Activated CD4-positive, alpha-beta T cell treated with anti-CD3 and anti-CD28 coated beads, Interleukin-2, Interleukin-6, amounts not matched to agents 100 ng/mL and 50 ng/mL, durations not matched to agents 16 hours and 8 hours (primary cell): ENCODE measurements at regions not wholly inside any gene's neighbourhood (a gene's known extent, or its start where the extent isn't known, plus 50 kb on each side); places are given as distances from the start of the nearest gene placed in this dataset.
A peak's percentile ranks its signal among the peaks of the same experiment; 100 is the strongest.

ENCODE experiments used
- DNase-seq: peaks from one replicate; pipeline ENCODE4 v3.0.0-alpha.2; 2020

DNA sequence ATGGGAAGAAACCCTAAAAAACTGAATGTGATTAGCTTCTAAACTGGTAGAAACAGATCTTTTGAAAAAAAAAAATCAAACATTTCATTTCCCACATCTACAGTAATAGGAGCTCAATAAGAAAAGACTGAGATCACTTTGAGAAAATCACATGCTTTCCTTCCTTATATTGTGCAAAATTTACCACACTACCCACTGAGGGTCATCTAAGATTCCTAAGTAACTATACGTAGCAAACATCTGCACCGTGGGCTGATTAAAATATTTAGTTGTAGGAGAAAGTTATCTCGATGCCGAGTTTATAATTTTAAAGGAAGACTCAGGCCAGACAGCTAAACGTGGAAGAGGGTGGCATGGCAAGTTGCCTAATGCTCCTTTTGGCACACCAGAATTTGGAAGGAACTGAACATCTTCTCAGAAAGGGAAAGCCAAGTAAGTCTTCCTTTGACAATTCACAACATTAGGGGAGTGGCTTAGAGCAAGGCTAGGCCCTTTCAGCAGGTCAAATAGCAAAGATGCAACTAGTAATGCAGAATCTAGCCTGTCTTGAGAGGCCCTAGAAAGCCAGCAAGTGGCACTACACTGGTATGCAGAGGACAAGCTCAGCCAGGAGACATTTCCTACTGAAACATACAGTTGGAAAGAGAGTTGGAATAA is 128.0 kb downstream of the TMA16 start:
- DNase-seq, result no peak

DNA sequence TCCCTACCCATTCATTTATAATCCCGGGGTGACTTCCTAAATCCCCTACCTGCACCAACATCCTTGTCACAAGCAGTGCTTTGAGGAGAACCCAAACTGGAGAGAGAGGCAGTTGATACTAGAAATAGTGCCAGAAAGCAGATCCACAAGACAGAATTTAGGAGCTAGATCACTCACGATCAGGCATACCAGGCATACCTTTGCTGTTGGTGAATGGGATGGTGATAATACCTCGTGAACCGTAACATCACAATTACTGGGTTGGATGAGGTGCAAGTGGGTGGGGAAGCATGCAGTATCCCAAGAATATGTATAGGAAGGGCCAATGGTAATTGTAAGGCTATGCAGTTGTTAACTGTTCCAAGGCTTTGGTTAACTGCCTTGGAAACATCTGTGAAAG is 129.3 kb downstream of the TMA16 start:
- DNase-seq, result no peak

DNA sequence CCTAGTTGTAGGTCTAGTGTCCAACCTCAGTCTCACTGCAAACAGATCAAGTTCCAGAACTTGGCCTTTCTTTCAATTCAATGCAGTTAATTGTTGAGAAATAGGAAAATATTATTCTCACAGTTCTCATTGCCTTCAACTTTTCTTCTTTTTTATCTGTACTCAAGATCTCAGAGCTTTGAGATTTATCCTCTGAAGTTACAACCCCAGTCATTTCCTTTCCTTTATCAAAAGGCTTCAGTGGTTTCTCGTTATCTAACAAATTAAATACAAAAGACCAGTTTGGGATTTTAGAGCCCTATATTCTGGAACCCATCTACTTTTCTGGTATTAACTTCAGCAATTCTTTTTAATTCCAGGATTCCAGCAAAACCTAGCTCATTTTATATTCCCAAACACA is 130.2 kb downstream of the TMA16 start:
- DNase-seq, result no peak

DNA sequence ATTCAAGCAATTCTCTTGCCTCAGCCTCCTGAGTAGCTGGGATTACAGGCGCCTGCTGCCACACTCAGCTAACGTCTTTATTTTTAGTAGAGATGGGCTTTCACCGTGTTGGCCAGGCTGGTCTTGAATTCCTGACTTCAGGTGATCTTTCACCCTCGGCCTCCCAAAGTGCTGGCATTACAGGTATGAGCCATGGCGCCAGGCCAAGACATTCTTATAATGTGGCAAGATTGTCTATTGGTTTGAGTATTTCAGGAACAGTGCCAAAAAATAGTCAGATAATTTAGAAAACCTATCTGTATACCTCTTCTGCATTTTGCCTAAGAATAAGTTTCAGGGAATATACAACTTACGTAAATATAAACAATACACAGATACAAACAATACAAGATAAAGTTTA is 136.8 kb downstream of the TMA16 start:
- no peak for DNase-seq

DNA sequence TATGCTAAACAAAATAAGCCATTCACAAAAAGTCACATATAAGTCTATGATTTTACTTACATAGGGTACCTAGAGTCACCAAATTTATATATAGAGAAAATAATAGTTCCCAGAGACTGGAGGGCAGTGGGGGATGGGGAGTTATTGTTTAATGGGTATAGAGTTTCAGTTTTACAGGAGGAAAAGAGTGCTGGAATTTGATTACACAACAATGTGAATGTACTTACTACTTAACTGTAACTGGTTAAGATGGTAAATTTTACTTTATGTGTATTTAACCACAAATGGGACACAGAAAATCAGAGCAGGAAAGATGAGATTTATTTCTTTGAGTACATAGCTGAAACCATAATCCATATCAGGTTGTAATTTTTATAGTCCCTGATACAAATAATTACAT is 144.4 kb downstream of the TMA16 start:
- DNase-seq, result no peak

DNA sequence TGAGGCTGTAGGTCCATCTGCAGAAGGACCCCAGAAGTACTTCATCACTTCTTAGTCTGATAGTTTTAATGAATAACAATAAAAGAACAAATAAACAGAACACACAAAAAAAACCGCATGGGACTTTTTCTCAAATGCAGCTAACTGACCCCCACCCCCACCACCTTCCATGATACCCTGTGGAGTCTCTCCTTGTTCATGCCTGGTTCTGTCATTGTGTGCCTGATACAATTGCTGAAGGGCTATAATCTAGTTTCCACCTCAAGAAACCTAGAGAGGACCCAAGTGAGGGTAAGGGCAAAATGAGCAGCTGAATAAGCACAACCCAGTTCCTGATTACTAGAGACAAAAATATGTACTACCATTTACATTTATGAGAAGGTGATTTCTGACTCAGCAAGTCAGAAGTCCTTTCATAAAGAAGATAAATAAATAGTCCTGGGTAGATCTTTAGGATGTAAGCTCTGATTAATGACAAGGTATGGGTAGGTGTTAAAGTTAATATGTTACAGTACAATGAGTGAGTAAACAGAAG is 155.1 kb downstream of the TMA16 start:
- no peak for DNase-seq

DNA sequence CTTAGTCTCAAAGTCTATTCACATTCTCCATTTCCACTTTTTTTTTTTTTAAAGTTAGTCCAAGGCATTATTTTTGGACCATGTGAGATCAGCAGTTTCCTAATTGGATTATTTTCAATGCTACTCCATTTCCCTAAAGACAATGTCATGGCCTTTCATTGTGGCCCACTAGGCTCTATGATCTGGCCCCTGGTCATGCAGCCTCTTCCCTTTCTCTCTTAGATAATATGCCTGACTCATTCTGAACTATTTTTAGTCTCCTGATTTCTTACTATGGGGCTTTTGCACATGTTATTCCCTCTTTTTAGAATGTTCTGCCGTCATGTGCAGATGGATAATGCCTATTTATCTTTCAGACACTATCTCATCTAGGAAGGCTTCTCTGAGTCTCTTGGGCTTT is 157.3 kb downstream of the TMA16 start:
- DNase-seq, result no peak

DNA sequence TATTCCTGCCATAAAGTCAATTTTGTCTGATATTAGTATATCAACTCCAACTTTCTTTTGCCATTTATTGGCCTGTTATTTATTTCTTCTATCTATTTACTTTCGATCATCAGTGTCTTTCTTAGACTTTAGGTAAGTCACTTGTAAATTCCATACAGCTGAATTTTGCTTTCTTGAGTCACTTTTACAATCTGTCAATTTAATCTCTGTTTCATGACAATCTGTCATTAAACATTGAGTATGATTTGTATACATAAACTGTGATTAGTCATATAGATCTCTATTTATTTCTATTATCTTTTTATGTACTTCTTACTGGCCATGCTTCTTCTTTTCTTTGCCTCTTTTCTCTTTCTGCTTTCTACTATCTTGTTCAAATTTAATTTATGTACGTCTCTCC is 160.1 kb downstream of the TMA16 start:
- DNase-seq, result no peak

DNA sequence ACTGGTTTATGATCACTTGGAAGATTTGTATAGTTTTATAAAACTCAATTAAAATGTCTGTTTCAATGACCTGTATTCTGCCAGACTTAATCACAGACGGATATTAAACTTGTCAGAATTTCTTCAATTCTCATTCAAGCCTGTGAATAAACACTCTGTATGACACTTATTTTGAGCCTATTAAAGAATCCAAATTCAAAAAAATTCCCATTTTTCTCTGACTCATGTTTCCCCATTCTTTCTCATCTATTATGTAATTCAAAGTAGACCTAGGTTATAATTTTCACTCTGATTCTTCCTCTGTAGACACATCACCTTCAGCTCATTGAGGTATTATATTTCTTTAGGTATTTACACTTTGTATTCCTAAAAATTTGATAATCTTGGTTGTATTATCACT is 166.1 kb downstream of the TMA16 start:
- no peak for DNase-seq

DNA sequence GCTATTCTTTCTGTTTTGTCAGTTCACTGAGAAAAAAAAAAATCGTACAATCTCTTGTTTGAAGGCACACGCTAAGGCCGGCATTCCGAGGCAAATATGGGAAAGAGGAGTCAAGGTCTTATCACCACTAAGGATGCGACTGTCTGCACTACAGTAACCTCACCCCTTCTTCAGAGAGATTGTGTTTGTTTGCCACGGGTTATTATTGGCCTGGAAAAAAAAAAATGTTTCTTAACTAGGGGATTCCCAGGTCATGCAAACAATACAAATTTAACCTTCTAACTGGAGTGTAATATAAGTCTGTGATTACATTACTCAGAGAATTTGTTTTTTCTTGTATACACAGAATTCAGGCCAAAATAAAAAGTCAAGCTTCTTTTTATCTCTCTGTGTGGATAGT is 168.3 kb downstream of the TMA16 start:
- no peak for DNase-seq

DNA sequence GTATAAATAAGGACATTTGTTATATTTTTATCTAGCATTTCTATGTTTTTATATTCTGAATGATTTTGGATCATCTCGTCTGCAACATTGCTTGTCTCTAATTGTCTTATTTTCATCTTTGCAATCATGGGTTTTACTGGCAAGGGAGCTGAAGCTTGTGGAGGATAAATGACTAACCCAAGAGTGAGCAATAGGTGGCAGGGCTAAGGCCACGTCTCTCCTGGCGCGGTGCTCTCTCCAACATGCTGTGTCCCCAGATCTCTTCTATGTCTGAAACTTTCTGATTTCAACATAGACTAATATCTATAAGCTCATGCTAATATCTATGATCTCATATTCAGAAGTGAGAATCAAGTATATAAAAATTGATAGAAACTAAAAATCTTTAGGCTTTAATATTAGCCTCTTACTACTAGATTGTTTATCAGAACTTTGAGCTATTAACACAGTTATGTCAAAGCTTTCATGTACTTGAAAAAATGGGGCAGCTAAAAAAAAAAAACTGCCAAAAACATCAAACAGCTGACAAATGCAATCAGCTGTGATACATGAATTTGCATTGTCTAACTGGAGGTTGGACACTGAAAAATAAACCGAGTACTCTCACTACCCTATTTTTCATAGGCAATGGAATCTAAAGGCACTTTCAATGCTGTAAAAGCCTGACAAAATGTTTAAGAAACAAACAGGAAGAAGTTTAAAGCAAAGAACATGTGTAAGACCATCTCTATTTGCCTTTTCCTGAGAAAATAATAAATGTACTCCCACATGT is 169.2 kb downstream of the TMA16 start:
- DNase-seq, result no peak

DNA sequence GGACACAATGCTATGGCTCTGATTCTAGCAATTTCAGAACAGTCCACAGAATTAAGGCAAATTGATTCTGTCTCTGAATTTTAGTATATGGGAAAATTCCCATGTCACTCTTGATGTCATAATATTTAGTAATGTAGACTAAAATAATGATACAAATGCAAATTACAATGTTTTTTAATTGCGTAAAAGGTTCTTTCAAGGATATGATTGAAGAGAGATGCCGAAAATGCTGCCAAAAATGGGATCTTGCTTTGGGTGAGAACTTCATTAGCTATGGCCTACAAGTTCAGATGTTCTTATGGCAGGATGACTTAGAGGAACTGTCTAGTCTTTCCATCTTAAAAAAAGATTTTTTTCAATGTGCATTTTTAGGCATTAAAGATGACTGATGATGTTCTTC is 170.6 kb downstream of the TMA16 start:
- no peak for DNase-seq

DNA sequence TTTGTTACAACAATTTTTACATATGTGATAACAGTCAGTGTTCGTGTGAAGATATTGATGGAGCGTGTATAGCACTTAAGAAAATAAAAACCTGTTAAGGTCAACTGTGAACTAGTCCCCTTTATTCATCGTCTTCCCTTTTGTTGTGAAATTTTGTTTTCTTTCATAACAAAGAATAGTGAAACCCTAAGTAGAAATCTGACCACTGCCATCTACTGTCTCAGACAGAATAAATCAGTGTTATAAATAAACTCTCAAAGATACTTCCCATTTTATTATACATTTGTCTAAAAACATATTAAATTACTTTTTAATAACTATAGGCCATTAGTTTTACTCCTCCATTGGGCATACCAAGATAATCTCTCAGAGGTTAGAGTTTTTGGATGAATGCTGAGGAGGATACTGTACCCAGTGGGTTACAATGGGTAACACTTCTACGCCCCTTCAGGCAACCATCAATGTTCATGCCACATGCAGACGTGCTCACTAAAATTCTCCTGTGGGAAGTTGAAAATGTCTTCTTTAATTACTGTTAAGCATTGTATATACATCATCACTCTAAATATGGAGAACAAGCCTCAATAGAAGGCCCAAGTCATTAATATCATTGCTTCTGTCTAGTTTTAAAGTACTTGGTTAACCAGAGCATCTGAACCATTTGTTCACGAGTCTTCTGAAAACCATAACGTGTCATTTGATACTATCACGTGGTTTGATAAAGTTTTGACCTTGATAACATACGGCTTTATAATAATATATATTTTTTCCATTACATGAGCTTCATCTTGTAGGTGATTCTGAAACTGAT is 171.2 kb downstream of the TMA16 start:
- no peak for DNase-seq

DNA sequence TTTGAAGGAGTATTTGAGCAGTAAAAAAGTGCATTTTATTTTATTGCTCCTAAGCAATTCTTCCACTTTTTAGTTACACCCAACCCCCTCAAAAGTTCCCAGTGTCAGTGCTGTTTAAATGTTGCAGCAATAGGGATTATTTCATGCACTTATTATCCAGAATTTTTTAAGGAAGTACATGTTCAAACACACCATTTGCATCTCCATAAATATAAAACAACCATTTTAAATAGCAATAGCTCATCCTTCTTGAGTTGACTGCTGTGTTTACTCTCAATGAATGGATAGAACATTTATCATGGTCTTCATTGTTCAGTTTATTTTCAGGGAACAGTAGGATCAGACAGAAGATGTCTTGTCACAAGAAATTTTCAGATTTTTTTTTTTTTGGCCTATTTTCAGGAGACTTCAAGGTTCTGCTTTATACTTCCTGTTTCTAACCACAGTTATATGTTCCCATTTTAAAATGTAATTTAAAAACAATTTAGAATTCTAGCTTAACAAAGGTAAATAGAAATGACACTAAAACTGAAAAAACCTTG is 171.9 kb downstream of the TMA16 start:
- no peak for DNase-seq

DNA sequence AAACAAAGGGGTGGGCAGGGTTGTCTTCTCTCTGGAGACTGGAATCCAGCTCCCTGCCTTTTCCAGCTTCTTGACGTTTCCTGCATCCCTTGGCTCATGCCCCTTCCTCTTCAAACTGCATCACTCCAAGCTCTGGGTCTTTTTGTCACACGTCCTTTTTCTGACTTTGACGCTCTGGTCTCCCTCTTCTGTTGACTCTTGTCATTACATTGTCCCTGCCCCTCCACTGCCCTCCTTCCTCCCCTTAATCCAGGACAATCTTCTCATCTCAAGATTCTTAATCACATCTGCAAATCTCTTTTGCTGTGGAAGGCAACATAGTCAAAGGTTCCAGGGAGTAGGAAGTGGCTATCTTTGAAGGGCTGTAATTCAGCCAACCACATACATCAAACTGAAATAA is 178.3 kb downstream of the TMA16 start:
- DNase-seq, result no peak

DNA sequence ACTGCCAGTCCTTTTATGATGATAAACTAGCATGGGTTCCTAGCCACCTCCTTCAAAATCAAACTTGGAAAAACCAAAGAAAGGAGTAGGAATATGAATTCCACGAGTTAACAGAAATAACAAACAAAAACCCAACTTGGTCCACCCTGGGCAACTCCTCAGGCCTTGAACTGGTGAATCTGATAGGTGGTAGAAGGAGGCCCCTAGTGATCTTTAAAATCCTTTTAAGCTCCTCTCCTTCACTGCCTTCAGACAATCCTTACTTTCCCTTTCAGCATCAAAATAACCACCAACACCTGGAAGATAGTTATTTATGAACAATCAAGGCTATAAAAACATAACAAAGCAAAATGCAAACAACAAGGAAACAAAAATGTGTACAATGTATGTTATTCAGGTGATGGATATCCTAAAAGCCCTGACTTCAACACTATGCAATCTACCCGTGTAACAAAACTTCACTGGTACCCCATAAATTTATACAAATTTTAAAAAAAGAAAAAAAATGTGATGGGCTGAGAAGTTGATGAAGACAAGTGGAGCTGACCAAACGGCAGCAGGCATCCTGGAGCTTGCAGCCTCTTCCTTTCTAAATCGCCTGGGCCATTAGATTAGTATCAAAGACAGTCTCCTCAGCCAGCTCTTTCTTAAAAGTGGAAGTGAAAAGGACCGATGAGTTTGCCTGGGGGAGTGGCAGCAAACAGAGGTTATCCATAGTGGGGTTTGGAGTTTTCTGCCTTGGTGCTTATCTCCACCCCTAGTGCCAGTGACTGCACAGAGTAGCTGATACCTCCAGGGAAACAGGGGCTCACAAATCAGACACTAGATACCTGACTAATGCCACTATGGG is 179.6 kb downstream of the TMA16 start:
- DNase-seq, result no peak

DNA sequence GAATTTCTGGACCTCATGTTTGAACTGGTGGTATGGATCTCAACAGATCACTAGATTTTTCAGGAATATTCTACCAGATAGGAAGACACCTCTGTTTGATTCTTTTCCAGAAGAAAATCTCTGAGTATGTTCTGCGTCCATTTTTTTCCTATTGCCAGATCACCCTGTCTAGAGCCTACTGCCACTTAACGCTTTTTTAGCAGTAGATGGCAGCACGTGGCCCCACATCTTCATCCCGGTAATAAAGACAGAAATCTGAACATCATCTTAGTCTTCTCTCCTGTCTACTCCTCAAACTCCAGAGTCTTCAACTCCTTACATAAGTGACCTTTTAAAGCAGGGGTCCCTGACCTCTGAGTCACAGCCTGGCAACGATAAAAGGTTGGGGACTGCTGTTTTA is 184.7 kb downstream of the TMA16 start:
- no peak for DNase-seq

DNA sequence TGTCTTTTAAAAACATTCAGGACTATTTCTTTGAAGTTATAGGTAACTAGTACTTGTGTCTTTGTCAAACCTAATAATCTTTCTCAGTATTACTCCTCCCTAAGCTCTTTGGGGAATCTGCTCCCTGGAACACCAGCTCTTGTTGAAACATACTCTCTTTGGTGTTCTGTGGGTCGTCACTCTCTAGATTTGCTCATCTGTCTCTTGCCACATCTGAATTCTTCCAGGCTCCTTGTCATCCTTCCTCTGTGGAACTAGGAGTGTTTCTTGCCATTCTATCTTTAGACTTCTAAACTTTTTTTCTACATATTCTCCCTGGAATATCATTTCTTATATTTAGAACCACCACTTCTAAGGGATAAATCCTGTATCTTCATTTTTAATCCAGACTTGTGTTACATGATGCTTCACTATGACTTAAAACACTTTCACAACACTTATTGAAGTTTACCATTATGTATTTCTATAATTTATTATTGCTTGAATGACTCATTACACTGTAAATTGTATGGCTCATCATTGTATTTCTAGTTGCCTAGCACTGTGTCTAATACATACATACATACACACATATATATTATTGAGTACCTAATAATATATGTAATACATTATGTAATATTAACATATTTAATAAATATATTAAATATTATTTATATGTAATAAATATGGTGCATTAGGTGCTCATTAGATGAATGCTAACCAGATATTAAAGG is 186.1 kb downstream of the TMA16 start:
- no peak for DNase-seq

DNA sequence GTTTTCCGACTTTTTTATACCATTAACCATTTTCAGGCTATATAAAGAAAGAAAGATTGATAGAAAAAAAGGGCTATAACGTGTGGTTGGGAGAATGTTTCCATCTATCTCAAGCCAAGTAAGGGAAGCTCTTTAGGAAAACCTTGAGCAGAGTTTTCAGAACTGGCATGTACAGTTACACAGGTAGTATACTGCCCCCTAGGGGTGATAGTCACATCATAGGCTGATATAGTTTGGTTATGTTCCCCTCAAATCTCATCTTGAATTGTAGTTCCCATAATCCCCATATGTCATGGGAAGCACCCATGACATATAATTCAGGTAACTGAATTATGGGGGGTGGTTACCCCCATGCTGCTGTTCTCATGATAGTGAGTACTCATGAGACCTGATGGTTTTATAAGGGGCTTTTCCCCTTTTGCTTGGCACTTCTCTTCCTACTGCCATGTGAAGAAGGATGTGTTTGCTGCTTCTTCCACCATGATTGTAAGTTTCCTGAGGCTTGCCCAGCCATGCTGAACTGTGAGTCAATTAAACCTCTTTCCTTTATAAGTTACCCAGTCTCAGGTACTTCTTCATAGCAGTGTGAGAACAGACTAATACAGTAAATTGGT is 186.8 kb downstream of the TMA16 start:
- DNase-seq, result peak; percentile 72

DNA sequence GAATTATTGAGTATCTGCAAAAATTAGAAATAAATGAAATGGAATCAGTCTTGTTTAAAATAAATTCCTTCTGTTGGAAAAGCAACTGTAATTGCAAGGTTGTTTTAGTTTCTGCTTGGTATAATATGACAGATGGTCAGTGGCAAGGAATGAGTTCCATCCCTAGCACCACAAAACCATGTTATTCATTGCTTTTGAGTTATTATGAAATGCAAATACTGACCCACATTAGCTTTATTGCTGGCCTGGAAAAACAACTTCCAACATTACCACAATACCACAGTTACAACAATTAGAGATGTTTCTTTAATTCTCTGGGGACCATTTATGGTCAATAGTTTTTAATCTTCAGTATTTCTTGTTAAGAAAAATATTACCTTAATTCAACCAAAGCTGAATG is 194.4 kb downstream of the TMA16 start:
- DNase-seq, result no peak

DNA sequence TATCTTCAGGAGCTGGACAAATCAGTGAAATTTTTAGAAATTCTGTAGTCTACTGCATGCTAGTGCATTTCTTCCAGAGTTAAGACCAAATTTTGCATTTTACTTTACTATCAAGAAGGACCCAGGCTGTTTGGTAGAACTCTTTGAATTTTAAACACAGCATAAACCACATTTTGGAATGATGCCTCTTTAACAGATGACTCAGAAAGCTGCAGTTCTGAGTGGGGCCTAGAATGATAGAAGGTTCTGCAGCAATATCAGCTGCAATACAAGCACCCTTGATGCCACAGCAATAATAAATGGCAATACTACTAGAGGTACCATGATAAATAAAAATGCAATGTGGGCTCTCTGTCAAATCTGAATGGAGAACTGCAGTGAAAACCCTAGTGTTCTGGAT is 198.7 kb downstream of the TMA16 start:
- no peak for DNase-seq
